Coronary artery (tissue), 2 donors: ENCODE measurements at regions not wholly inside any gene's neighbourhood (a gene's known extent, or its start where the extent isn't known, plus 50 kb on each side); places are given as distances from the start of the nearest gene placed in this dataset.

Source experiments
- DNase-seq: peaks from one replicate; pipeline ENCODE4 v3.0.0-alpha.2; 2017; ENCODE audit warnings: low spot score
- H3K27ac ChIP-seq, 2 donors: fragments of 200-600 bp; sonication (generic); one replicate each; pipeline ENCODE4 v1.5.1; 2016 to 2019
- H3K4me3 ChIP-seq: fragments of 200-600 bp; sonication (generic); 2 replicates; pipeline ENCODE4 v1.5.1; 2016; ENCODE audit warnings: mild to moderate bottlenecking, moderate library complexity
- CTCF ChIP-seq: fragments of 200-600 bp; sonication (generic); IDR thresholded peaks from one replicate; pipeline ENCODE4 v1.5.1; 2019; ENCODE audit warnings: antibody characterized with exemption

- H3K4me3 ChIP-seq = no peak overlapping the region
- no peak for TF ChIP-seq CTCF
- no peak for DNase-seq
- no peak overlapping the region for H3K27ac ChIP-seq
Observed at GRCh38 chr10:88198023-88198422, 334.6 kb downstream of the PTEN start.

- TF ChIP-seq CTCF = no peak
- no peak overlapping the region for H3K4me3 ChIP-seq
- H3K27ac ChIP-seq = no peak overlapping the region
- no peak for DNase-seq
Observed at GRCh38 chr10:88200312-88201032, 337.0 kb downstream of the PTEN start.

GRCh38 chr10:88205842-88206446, 342.5 kb downstream of the PTEN start:
- no peak overlapping the region for H3K27ac ChIP-seq
- DNase-seq = no peak
- H3K4me3 ChIP-seq = no peak overlapping the region
- no peak for TF ChIP-seq CTCF

GRCh38 chr10:88207121-88207546, 343.7 kb downstream of the PTEN start:
- DNase-seq = no peak
- Histone ChIP-seq H3K4me3 (no peak overlapping the region), H3K27ac (no peak overlapping the region)
- TF ChIP-seq CTCF = no peak

GRCh38 chr10:88209231-88209630, 345.8 kb downstream of the PTEN start:
- no peak for DNase-seq
- Histone ChIP-seq H3K27ac (no peak overlapping the region), H3K4me3 (no peak overlapping the region)
- TF ChIP-seq CTCF = no peak

- H3K4me3 ChIP-seq = no peak overlapping the region
- H3K27ac ChIP-seq = no peak overlapping the region
- no peak for TF ChIP-seq CTCF
- no peak for DNase-seq
Observed at GRCh38 chr10:88209837-88210561, 346.6 kb downstream of the PTEN start.

GRCh38 chr10:88211230-88211629, 347.8 kb downstream of the PTEN start:
- Histone ChIP-seq H3K4me3 (no peak overlapping the region), H3K27ac (no peak overlapping the region)
- TF ChIP-seq CTCF = no peak
- no peak for DNase-seq
